NT2/D1 (cell line): ENCODE measurements at regions not wholly inside any gene's neighbourhood (a gene's known extent, or its start where the extent isn't known, plus 50 kb on each side); places are given as distances from the start of the nearest gene placed in this dataset.

ENCODE experiments used
- SUZ12 ChIP-seq: IDR thresholded peaks from 2 replicates; pipeline ENCODE4 v1.6.1; 2011; ENCODE audit not compliant: insufficient read length, insufficient read depth; ENCODE audit errors: extremely low read depth
- YY1 ChIP-seq: IDR thresholded peaks from 2 replicates; pipeline ENCODE4 v1.6.1; 2011; ENCODE audit not compliant: insufficient read length, insufficient read depth
- ZNF274 ChIP-seq: IDR thresholded peaks from 2 replicates; pipeline ENCODE4 v1.6.1; 2011; ENCODE audit warnings: mild to moderate bottlenecking, low read depth, low read length

GRCh38 chr2:67877301-67877700 is 185.5 kb downstream of the C1D start:
- TF ChIP-seq ZNF274 (no peak), YY1 (no peak), SUZ12 (no peak)
